Gastroesophageal sphincter (tissue), 4 donors: ENCODE measurements at regions not wholly inside any gene's neighbourhood (a gene's known extent, or its start where the extent isn't known, plus 50 kb on each side); places are given as distances from the start of the nearest gene placed in this dataset.

Source experiments
- ATAC-seq: fragments of 150-250 bp; one replicate; pipeline ENCODE4 v1.9.1; 2016; ENCODE audit warnings: mild to moderate bottlenecking, moderate library complexity
- H3K27ac ChIP-seq, 4 donors: fragments of 200-600 bp; sonication (generic) in 3 of 4; 1 replicate in 3 of 4; 2 replicates in 1 of 4; pipeline ENCODE4 v1.5.1; 2016 to 2019
- H3K27me3 ChIP-seq: fragments of 200-600 bp; sonication (generic); one replicate; pipeline ENCODE4 v1.5.1; 2019
- H3K36me3 ChIP-seq, 2 donors: fragments of 200-600 bp; sonication (generic); one replicate each; pipeline ENCODE4 v1.5.1; 2019; ENCODE audit warnings: control low read depth in 1 of 2
- H3K4me1 ChIP-seq, 3 donors: fragments of 200-600 bp; sonication (generic); 1 replicate in 2 of 3; 2 replicates in 1 of 3; pipeline ENCODE4 v1.5.1; 2016 to 2019; ENCODE audit warnings: control low read depth in 2 of 3
- H3K4me3 ChIP-seq, 2 donors: fragments of 200-600 bp; sonication (generic); one replicate each; pipeline ENCODE4 v1.5.1; 2019; ENCODE audit warnings: mild to moderate bottlenecking in 1 of 2, moderate library complexity in 1 of 2
- H3K9me3 ChIP-seq, 3 donors: fragments of 200-600 bp; sonication (generic); one replicate each; pipeline ENCODE4 v1.5.1; 2017 to 2019; ENCODE audit warnings: control low read depth in 2 of 3
- CTCF ChIP-seq, 4 experiments: fragments of 200-600 bp in 2 of 4; fragments of 450-650 bp in 2 of 4; sonication (generic) in 1 of 4; IDR thresholded peaks; one replicate each; pipeline ENCODE4 v1.5.1; 2017 to 2019; ENCODE audit warnings: antibody characterized with exemption in 4 of 4, mild to moderate bottlenecking in 2 of 4, moderate library complexity in 2 of 4
- EP300 ChIP-seq: sonication (generic); formaldehyde crosslinking; IDR thresholded peaks from one replicate; pipeline ENCODE4 v1.6.1; 2017; ENCODE audit warnings: antibody characterized with exemption, mild to moderate bottlenecking
- POLR2A ChIP-seq, 2 donors: fragments of 450-650 bp; IDR thresholded peaks; one replicate each; pipeline ENCODE4 v1.6.1; 2017; ENCODE audit warnings: antibody characterized with exemption in 2 of 2, mild to moderate bottlenecking in 2 of 2, moderate library complexity in 1 of 2
- POLR2AphosphoS5 ChIP-seq: sonication (generic); formaldehyde crosslinking; IDR thresholded peaks from one replicate; pipeline ENCODE4 v1.6.1; 2017; ENCODE audit warnings: antibody characterized with exemption
- WGBS, 2 donors: methylation state at CpG; one replicate each; pipeline ENCODE4 v1.1.5; 2018; ENCODE audit warnings: low coverage in 1 of 2; 5-methylcytosine and 5-hydroxymethylcytosine counted together

DNA sequence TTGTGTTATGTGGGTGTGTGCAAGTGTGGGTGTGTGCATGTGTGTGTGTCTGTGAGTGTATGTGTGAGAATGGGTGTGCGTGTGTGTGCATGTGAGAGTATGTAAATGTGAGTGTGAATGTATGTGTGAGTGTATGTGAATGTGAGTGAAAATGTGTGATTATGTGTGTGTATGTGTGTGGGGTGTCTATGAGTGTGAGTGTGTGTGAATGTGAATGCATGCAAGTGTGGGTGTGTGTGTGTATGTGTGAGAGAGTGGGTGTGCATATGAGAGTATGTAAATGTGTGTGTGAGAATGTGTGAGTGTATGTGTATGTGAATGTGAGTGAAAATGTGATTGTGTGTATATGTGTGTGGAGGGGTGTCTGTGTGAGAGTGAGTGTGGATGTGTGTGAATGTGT lies 1292.7 kb downstream of the TBC1D22A start:
- peaks cover 0 to 13% (median 0%) of the 10 kb centered on the region in 3 donors for H3K9me3 ChIP-seq
- H3K4me1 ChIP-seq: no peaks in the 10 kb centered on the region
- H3K27ac ChIP-seq: no peak overlapping the region
- no peak for TF ChIP-seq POLR2A (IDR thresholded peaks at IDR 0.05)
- TF ChIP-seq CTCF (IDR thresholded peaks at IDR 0.05): no peak
- TF ChIP-seq EP300: no peak
- no peaks in the 10 kb centered on the region for H3K36me3 ChIP-seq
- ATAC-seq: no peak
- H3K4me3 ChIP-seq: no peak overlapping the region
- H3K27me3 ChIP-seq: peaks cover 80% of the 10 kb centered on the region
- 78% methylated on average over 1 of the region's 1 CpG for WGBS, 2 donors

GRCh38 chr22:48054596-48054995 lies 1292.1 kb downstream of the TBC1D22A start:
- H3K4me1 ChIP-seq: no peaks in the 10 kb centered on the region
- WGBS, 2 donors: 25 to 59% methylated on average over 9 of the region's 14 CpGs
- no peak for TF ChIP-seq POLR2A (IDR thresholded peaks at IDR 0.05)
- no peak for TF ChIP-seq POLR2AphosphoS5
- TF ChIP-seq CTCF (IDR thresholded peaks at IDR 0.05): no peak
- no peak for TF ChIP-seq EP300
- peaks cover 0 to 12% (median 0%) of the 10 kb centered on the region in 3 donors for H3K9me3 ChIP-seq
- peaks cover 80% of the 10 kb centered on the region for H3K27me3 ChIP-seq
- no peak overlapping the region for H3K27ac ChIP-seq
- no peak overlapping the region for H3K4me3 ChIP-seq
- ATAC-seq: no peak
- no peaks in the 10 kb centered on the region for H3K36me3 ChIP-seq

- Histone ChIP-seq H3K9me3 (peaks cover 0 to 6% (median 0%) of the 10 kb centered on the region in 3 donors), H3K4me3 (no peak overlapping the region), H3K27ac (no peak overlapping the region), H3K4me1 (no peaks in the 10 kb centered on the region), H3K36me3 (no peaks in the 10 kb centered on the region), H3K27me3 (peaks cover 79% of the 10 kb centered on the region)
- no CpG with 5 or more reads among the region's 8 CpGs for WGBS, 2 donors
- TF ChIP-seq CTCF (IDR thresholded peaks at IDR 0.05): no peak
- no peak for TF ChIP-seq POLR2A (IDR thresholded peaks at IDR 0.05)
- TF ChIP-seq EP300: no peak
- TF ChIP-seq POLR2AphosphoS5: no peak
- ATAC-seq: no peak
Observed at GRCh38 chr22:48053973-48054372, 1291.5 kb downstream of the TBC1D22A start.

DNA sequence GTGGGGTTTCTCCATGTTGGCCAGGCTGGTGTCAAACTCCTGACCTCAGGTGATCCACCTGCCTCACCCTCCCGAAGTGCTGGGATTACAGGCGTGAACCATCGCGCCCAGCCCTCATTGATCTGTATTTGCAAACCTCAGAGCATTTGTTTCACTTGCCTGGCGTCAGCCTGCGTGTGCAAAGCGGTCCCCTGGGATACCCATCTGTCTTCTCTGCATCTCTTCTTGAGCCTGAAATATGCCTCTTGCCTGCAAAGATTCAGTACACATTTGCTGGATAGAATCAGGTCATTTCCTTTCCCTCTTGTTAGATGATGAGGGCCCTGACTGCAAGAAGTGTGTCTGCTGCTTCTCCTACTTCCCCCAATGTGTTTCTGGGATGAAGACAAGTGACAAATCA lies 1291.0 kb downstream of the TBC1D22A start:
- TF ChIP-seq POLR2A (IDR thresholded peaks at IDR 0.05) (no peak), CTCF (IDR thresholded peaks at IDR 0.05) (no peak), POLR2AphosphoS5 (no peak), EP300 (no peak)
- no peaks in the 10 kb centered on the region for H3K36me3 ChIP-seq
- H3K9me3 ChIP-seq: peaks cover 0 to under 1% (median 0%) of the 10 kb centered on the region in 3 donors
- no peak for ATAC-seq
- H3K27ac ChIP-seq: no peak overlapping the region
- H3K4me3 ChIP-seq: no peak overlapping the region
- H3K27me3 ChIP-seq: peaks cover 74% of the 10 kb centered on the region
- no peaks in the 10 kb centered on the region for H3K4me1 ChIP-seq
- 85 to 87% methylated on average over 3 to 4 of the region's 7 CpGs for WGBS, 2 donors

DNA sequence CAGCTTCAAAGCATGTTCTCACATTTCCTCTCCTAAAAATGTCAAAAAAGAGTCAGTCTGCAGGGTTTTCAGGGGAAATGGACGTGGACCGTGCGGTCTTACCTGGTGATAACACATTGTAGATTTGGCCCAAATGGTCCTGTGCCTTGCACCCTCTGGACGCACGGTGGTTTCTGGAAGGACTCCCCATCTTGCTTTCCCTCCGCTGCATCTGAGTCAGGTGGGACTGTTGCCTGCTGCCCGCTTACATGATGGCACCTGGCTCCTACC lies 1290.1 kb downstream of the TBC1D22A start:
- Histone ChIP-seq H3K27me3 (peaks cover 65% of the 10 kb centered on the region), H3K27ac (no peak overlapping the region), H3K9me3 (no peaks in the 10 kb centered on the region), H3K4me1 (no peaks in the 10 kb centered on the region), H3K36me3 (no peaks in the 10 kb centered on the region), H3K4me3 (no peak overlapping the region)
- WGBS, 2 donors: 83 to 86% methylated on average over 4 to 7 of the region's 7 CpGs
- TF ChIP-seq POLR2AphosphoS5: no peak
- no peak for TF ChIP-seq POLR2A (IDR thresholded peaks at IDR 0.05)
- TF ChIP-seq EP300: no peak
- no peak for TF ChIP-seq CTCF (IDR thresholded peaks at IDR 0.05)
- ATAC-seq: no peak
